Neural cell (in vitro differentiated cells): ENCODE measurements at regions not wholly inside any gene's neighbourhood (a gene's known extent, or its start where the extent isn't known, plus 50 kb on each side); places are given as distances from the start of the nearest gene placed in this dataset.

Source experiments
- H2AFZ ChIP-seq: fragments of 200-600, 300-800 bp; sonication (generic), shearing (Covaris generic); 2 replicates; pipeline ENCODE4 v1.6.0; 2014; ENCODE audit warnings: low read depth, mild to moderate bottlenecking, antibody characterized with exemption, low read length, moderate library complexity
- H3F3A ChIP-seq: fragments of 200-600 bp; shearing (Covaris generic); 2 replicates; pipeline ENCODE4 v1.6.1; 2016; ENCODE audit warnings: mild to moderate bottlenecking, moderate library complexity, mixed read lengths, antibody characterized with exemption, low read length; ENCODE audit not compliant: insufficient read depth, poor library complexity, severe bottlenecking
- H3K27ac ChIP-seq: fragments of 200-600, 300-800 bp; sonication (generic), shearing (Covaris generic); 2 replicates; pipeline ENCODE4 v1.5.1; 2014; ENCODE audit warnings: mild to moderate bottlenecking, low read length, moderate library complexity
- H3K27me3 ChIP-seq: fragments of 300-800, 200-600 bp; sonication (generic), shearing (Covaris generic); 2 replicates; pipeline ENCODE4 v1.6.0; 2014; ENCODE audit warnings: mild to moderate bottlenecking, low read depth, low read length, moderate library complexity; ENCODE audit not compliant: insufficient read depth
- H3K36me3 ChIP-seq: fragments of 300-800, 200-600 bp; sonication (generic), shearing (Covaris generic); 2 replicates; pipeline ENCODE4 v1.5.1; 2014; ENCODE audit warnings: mild to moderate bottlenecking, antibody characterized with exemption, low read length, moderate library complexity; ENCODE audit not compliant: insufficient read depth
- H3K4me2 ChIP-seq: fragments of 300-800, 200-600 bp; sonication (generic), shearing (Covaris generic); 2 replicates; pipeline ENCODE4 v1.6.0; 2014; ENCODE audit warnings: mild to moderate bottlenecking, low read length
- H3K4me3 ChIP-seq: fragments of 300-800, 200-600 bp; sonication (generic), shearing (Covaris generic); 2 replicates; pipeline ENCODE4 v1.5.1; 2014; ENCODE audit warnings: mild to moderate bottlenecking, low read length, moderate library complexity
- H3K79me2 ChIP-seq: fragments of 200-600 bp; shearing (Covaris generic); replicated peaks from 2 replicates; pipeline ENCODE4 v1.6.0; 2014; ENCODE audit warnings: mild to moderate bottlenecking, low read length, moderate library complexity; ENCODE audit not compliant: insufficient read depth
- H3K9ac ChIP-seq: fragments of 300-800, 200-600 bp; sonication (generic), shearing (Covaris generic); 2 replicates; pipeline ENCODE4 v1.6.1; 2016; ENCODE audit warnings: mild to moderate bottlenecking, low read length, mixed read lengths
- H3K9me2 ChIP-seq: fragments of 200-600 bp; shearing (Covaris generic); 2 replicates; pipeline ENCODE4 v1.6.1; 2016; ENCODE audit warnings: mild to moderate bottlenecking, low read length, mixed read lengths; ENCODE audit not compliant: insufficient read depth
- H3K9me3 ChIP-seq: fragments of 200-600, 300-800 bp; sonication (generic), shearing (Covaris generic); 2 replicates; pipeline ENCODE4 v1.6.1; 2016; ENCODE audit warnings: mild to moderate bottlenecking, mixed run types, low read length, moderate library complexity, mixed read lengths
- H4K20me1 ChIP-seq: fragments of 200-600 bp; shearing (Covaris generic); 2 replicates; pipeline ENCODE4 v1.6.1; 2016; ENCODE audit warnings: mild to moderate bottlenecking, mixed run types; ENCODE audit not compliant: insufficient read depth
- CTCF ChIP-seq: fragments of 450-650 bp; IDR thresholded peaks from 2 replicates; pipeline ENCODE4 v1.5.1; 2014; ENCODE audit warnings: antibody characterized with exemption, mild to moderate bottlenecking, moderate library complexity; ENCODE audit not compliant: poor library complexity, severe bottlenecking
- EP300 ChIP-seq: fragments of 450-650 bp; conservative IDR thresholded peaks from 2 replicates; pipeline ENCODE4 v1.6.1; 2014; ENCODE audit warnings: antibody characterized with exemption, mild to moderate bottlenecking, moderate library complexity; ENCODE audit not compliant: poor library complexity, severe bottlenecking
- EZH2 ChIP-seq: fragments of 200-600, 300-800 bp; shearing (Covaris generic), sonication (generic); IDR thresholded peaks from 2 replicates; pipeline ENCODE4 v1.6.1; 2014; ENCODE audit warnings: antibody characterized with exemption, low read length, borderline replicate concordance, mild to moderate bottlenecking; ENCODE audit not compliant: insufficient read depth, poor library complexity, severe bottlenecking
- MXI1 ChIP-seq: fragments of 450-650 bp; conservative IDR thresholded peaks from 2 replicates; pipeline ENCODE4 v1.6.1; 2014; ENCODE audit warnings: antibody characterized with exemption, mild to moderate bottlenecking; ENCODE audit not compliant: poor library complexity, severe bottlenecking
- POLR2AphosphoS5 ChIP-seq: IDR thresholded peaks from 2 replicates; pipeline ENCODE4 v1.6.1; 2012
- RAD21 ChIP-seq: fragments of 450-650 bp; conservative IDR thresholded peaks from 2 replicates; pipeline ENCODE4 v1.6.1; 2014; ENCODE audit warnings: antibody characterized with exemption, mild to moderate bottlenecking, moderate library complexity
- REST ChIP-seq: IDR thresholded peaks from 2 replicates; pipeline ENCODE4 v1.6.1; 2012; ENCODE audit warnings: borderline replicate concordance
- SMC3 ChIP-seq: fragments of 450-650 bp; conservative IDR thresholded peaks from 2 replicates; pipeline ENCODE4 v1.6.1; 2014; ENCODE audit warnings: antibody characterized with exemption, mild to moderate bottlenecking, moderate library complexity; ENCODE audit not compliant: poor library complexity
- TAF1 ChIP-seq: IDR thresholded peaks from 2 replicates; pipeline ENCODE4 v1.6.1; 2012; ENCODE audit warnings: low read depth

- TF ChIP-seq SMC3, result no peak
- TF ChIP-seq CTCF, result no peak
- no peak for TF ChIP-seq MXI1
- TF ChIP-seq RAD21, result no peak
- no peak for TF ChIP-seq EZH2
- TF ChIP-seq EP300, result no peak
- TF ChIP-seq REST, result no peak
- no peak for TF ChIP-seq TAF1
- TF ChIP-seq POLR2AphosphoS5, result no peak
- no peak overlapping the region for H2AFZ ChIP-seq
- no peaks in the 10 kb centered on the region for H3K27me3 ChIP-seq
- no peaks in the 10 kb centered on the region for H4K20me1 ChIP-seq
- H3K79me2 ChIP-seq, result no peaks in the 10 kb centered on the region
- H3K9me2 ChIP-seq, result no peaks in the 10 kb centered on the region
- no peak overlapping the region for H3K4me2 ChIP-seq
- H3K27ac ChIP-seq, result no peak overlapping the region
- no peak overlapping the region for H3K4me3 ChIP-seq
- H3K9me3 ChIP-seq, result no peaks in the 10 kb centered on the region
- H3K36me3 ChIP-seq, result no peaks in the 10 kb centered on the region
- H3F3A ChIP-seq, result no peaks in the 10 kb centered on the region
- H3K9ac ChIP-seq, result no peak overlapping the region
Measured at GRCh38 chrX:116732214-116732613, 269.4 kb upstream of the CT83 start.

GRCh38 chrX:116726806-116727205, 264.0 kb upstream of the CT83 start:
- Histone ChIP-seq H3K27ac (no peak overlapping the region), H3K27me3 (no peaks in the 10 kb centered on the region), H3K4me3 (no peak overlapping the region), H3K4me2 (no peak overlapping the region), H3K9ac (no peak overlapping the region), H3F3A (no peaks in the 10 kb centered on the region), H2AFZ (no peak overlapping the region), H3K79me2 (no peaks in the 10 kb centered on the region), H3K9me3 (no peaks in the 10 kb centered on the region), H4K20me1 (no peaks in the 10 kb centered on the region), H3K9me2 (no peaks in the 10 kb centered on the region), H3K36me3 (no peaks in the 10 kb centered on the region)
- TF ChIP-seq CTCF, result no peak
- TF ChIP-seq REST, result no peak
- no peak for TF ChIP-seq MXI1
